ENCODE measurements at regions not wholly inside any gene's neighbourhood (a gene's known extent, or its start where the extent isn't known, plus 50 kb on each side); places are given as distances from the start of the nearest gene placed in this dataset.

GRCh38 chr2:39540414-39540813, 103.3 kb upstream of the MAP4K3 start:
- DNase-seq: no peak

- no peak for DNase-seq
Observed at GRCh38 chr2:39541011-39541930, 104.2 kb upstream of the MAP4K3 start.

GRCh38 chr2:39542523-39542922, 105.4 kb upstream of the MAP4K3 start:
- no peak for DNase-seq

- no peak for DNase-seq
Observed at GRCh38 chr2:39545957-39546356, 108.9 kb upstream of the MAP4K3 start.

- DNase-seq: no peak
Observed at GRCh38 chr2:39546409-39546808, 109.3 kb upstream of the MAP4K3 start.

- DNase-seq: no peak
Observed at GRCh38 chr2:39546937-39547336, 109.9 kb upstream of the MAP4K3 start.

GRCh38 chr2:39547811-39548719, 111.0 kb upstream of the MAP4K3 start:
- no peak for DNase-seq

GRCh38 chr2:39549000-39549399, 111.9 kb upstream of the MAP4K3 start:
- no peak for DNase-seq

- no peak for DNase-seq
Observed at GRCh38 chr2:39549718-39550464, 112.8 kb upstream of the MAP4K3 start.

GRCh38 chr2:39550701-39551285, 113.7 kb upstream of the MAP4K3 start:
- no peak for DNase-seq

GRCh38 chr2:39558906-39559305, 106.8 kb upstream of the TMEM178A start:
- DNase-seq: no peak

- DNase-seq: no peak
Observed at GRCh38 chr2:39563572-39563971, 102.1 kb upstream of the TMEM178A start.

- DNase-seq: no peak
Observed at GRCh38 chr2:39567507-39567906, 98.2 kb upstream of the TMEM178A start.

- DNase-seq: no peak
Observed at GRCh38 chr2:39568116-39568515, 97.6 kb upstream of the TMEM178A start.

- no peak for DNase-seq
Observed at GRCh38 chr2:39568561-39569006, 97.1 kb upstream of the TMEM178A start.

GRCh38 chr2:39570130-39570555, 95.6 kb upstream of the TMEM178A start:
- no peak for DNase-seq

GRCh38 chr2:39570614-39571013, 95.1 kb upstream of the TMEM178A start:
- no peak for DNase-seq

- DNase-seq: no peak
Observed at GRCh38 chr2:39571111-39571731, 94.5 kb upstream of the TMEM178A start.

- no peak for DNase-seq
Observed at GRCh38 chr2:39573276-39573675, 92.4 kb upstream of the TMEM178A start.

GRCh38 chr2:39581866-39582265, 83.9 kb upstream of the TMEM178A start:
- DNase-seq: no peak

GRCh38 chr2:39583213-39583612, 82.5 kb upstream of the TMEM178A start:
- no peak for DNase-seq

- no peak for DNase-seq
Observed at GRCh38 chr2:39583781-39584180, 81.9 kb upstream of the TMEM178A start.

All from femur (tissue), 1 donor.